GM19372 (cell line): ENCODE measurements at regions not wholly inside any gene's neighbourhood (a gene's known extent, or its start where the extent isn't known, plus 50 kb on each side); places are given as distances from the start of the nearest gene placed in this dataset.

ENCODE experiments used
- ATAC-seq: cut with Tn5 transposase; IDR thresholded peaks from one replicate; pipeline ENCODE4 v1.9.1; 2021; ENCODE audit warnings: mild to moderate bottlenecking, low read depth, moderate library complexity; ENCODE audit not compliant: unreplicated experiment

- ATAC-seq = no peak
These were observed 286.3 kb downstream of the XXYLT1 start for GRCh38 chr3:194984622-194985021.

- no peak for ATAC-seq
These were observed 285.9 kb downstream of the XXYLT1 start for GRCh38 chr3:194985031-194985578.

GRCh38 chr3:194986208-194987043 lies 284.5 kb downstream of the XXYLT1 start:
- ATAC-seq = no peak

- ATAC-seq = no peak
These were observed 283.1 kb downstream of the XXYLT1 start for GRCh38 chr3:194987571-194988494.

GRCh38 chr3:194988495-194989165 lies 282.3 kb downstream of the XXYLT1 start:
- no peak for ATAC-seq

GRCh38 chr3:194989241-194989640 lies 281.7 kb downstream of the XXYLT1 start:
- no peak for ATAC-seq

GRCh38 chr3:194990454-194991337 lies 280.3 kb downstream of the XXYLT1 start:
- no peak for ATAC-seq

GRCh38 chr3:194991338-194991654 lies 279.7 kb downstream of the XXYLT1 start:
- no peak for ATAC-seq

- no peak for ATAC-seq
These were observed 277.1 kb downstream of the XXYLT1 start for GRCh38 chr3:194993896-194994295.

GRCh38 chr3:194994551-194994981 lies 276.4 kb downstream of the XXYLT1 start:
- ATAC-seq = no peak

- ATAC-seq = no peak
These were observed 275.6 kb downstream of the XXYLT1 start for GRCh38 chr3:194995334-194995733.

- no peak for ATAC-seq
These were observed 275.0 kb downstream of the XXYLT1 start for GRCh38 chr3:194995922-194996321.

GRCh38 chr3:194996746-194997145 lies 274.2 kb downstream of the XXYLT1 start:
- ATAC-seq = no peak

GRCh38 chr3:194998417-194998816 lies 272.5 kb downstream of the XXYLT1 start:
- no peak for ATAC-seq

- no peak for ATAC-seq
These were observed 272.0 kb downstream of the XXYLT1 start for GRCh38 chr3:194998948-194999347.

GRCh38 chr3:194999491-194999890 lies 271.5 kb downstream of the XXYLT1 start:
- no peak for ATAC-seq

GRCh38 chr3:195001261-195001660 lies 269.7 kb downstream of the XXYLT1 start:
- no peak for ATAC-seq

GRCh38 chr3:195001961-195002861 lies 268.7 kb downstream of the XXYLT1 start:
- no peak for ATAC-seq
